ENCODE measurements at regions not wholly inside any gene's neighbourhood (a gene's known extent, or its start where the extent isn't known, plus 50 kb on each side); places are given as distances from the start of the nearest gene placed in this dataset.

DNA sequence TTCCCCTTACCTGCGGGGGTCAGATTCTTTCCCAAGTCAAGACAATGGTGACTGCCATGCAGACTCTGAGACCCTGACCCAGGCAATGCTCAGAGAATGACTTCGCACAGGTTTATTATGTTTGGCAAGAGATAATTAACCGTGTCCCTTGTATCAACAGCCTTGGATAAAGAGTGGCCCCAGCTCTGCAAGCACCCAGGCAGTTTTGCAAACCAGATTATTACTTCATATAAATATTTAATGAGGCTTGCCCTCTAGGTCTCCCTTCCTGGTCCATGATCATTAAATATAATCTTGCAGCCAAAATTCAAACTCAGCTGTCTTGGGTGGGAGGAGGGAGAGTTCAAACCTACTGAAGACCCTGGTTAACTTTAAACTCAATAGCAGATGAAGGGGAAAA lies 156.5 kb downstream of the ANKRD60 start (continued):
- TF ChIP-seq NANOG (IDR thresholded peaks at IDR 0.05; ENCODE audit: insufficient read depth, low read depth, low read length, poor library complexity, severe bottlenecking) (no peak), ZNF274 (IDR thresholded peaks at IDR 0.05; ENCODE audit: borderline replicate concordance, extremely low read depth, low read length) (no peak), RXRA (IDR thresholded peaks at IDR 0.05; ENCODE audit: insufficient read depth, low read depth, low read length) (no peak)

All from H1 (cell line).